ENCODE measurements at regions not wholly inside any gene's neighbourhood (a gene's known extent, or its start where the extent isn't known, plus 50 kb on each side); places are given as distances from the start of the nearest gene placed in this dataset.

GRCh38 chr2:207254591-207255464, 89.1 kb upstream of the KLF7 start:
- DNase-seq (no peak), ATAC-seq (ENCODE audit: poor library complexity) (no peak)
- intact Hi-C loops (cut with DNase I), result no loop called here

GRCh38 chr2:207255565-207256470, 90.1 kb upstream of the KLF7 start:
- intact Hi-C loops (cut with DNase I), result no loop called here
- ATAC-seq (ENCODE audit: poor library complexity) (no peak), DNase-seq (no peak)

GRCh38 chr2:207256476-207257207, 90.9 kb upstream of the KLF7 start:
- DNase-seq, result no peak
- intact Hi-C loops (cut with DNase I), result no loop called here
- no peak for ATAC-seq (ENCODE audit: poor library complexity)

- ATAC-seq (ENCODE audit: poor library complexity) (peak; percentile 4), DNase-seq (no peak)
- intact Hi-C loops (cut with DNase I), result no loop called here
Measured at GRCh38 chr2:207257251-207258250, 91.8 kb upstream of the KLF7 start.

GRCh38 chr2:207258263-207258991, 92.7 kb upstream of the KLF7 start:
- ATAC-seq (ENCODE audit: poor library complexity) (peak; percentile 75), DNase-seq (peak; percentile 46)
- intact Hi-C loops (cut with DNase I), result no loop called here

- ATAC-seq (ENCODE audit: poor library complexity), result no peak
- intact Hi-C loops (cut with DNase I), result no loop called here
- no peak for DNase-seq
Measured at GRCh38 chr2:207260021-207260420, 94.3 kb upstream of the KLF7 start.

- ATAC-seq (ENCODE audit: poor library complexity) (no peak), DNase-seq (no peak)
- intact Hi-C loops (cut with DNase I), result no loop called here
Measured at GRCh38 chr2:207260947-207261346, 95.2 kb upstream of the KLF7 start.

GRCh38 chr2:207264310-207264709, 98.6 kb upstream of the KLF7 start:
- intact Hi-C loops (cut with DNase I), result no loop called here
- ATAC-seq (ENCODE audit: poor library complexity), result peak; percentile 31

GRCh38 chr2:207265332-207265731, 99.6 kb upstream of the KLF7 start:
- DNase-seq (no peak), ATAC-seq (ENCODE audit: poor library complexity) (no peak)
- intact Hi-C loops (cut with DNase I), result no loop called here

More at GRCh38 chr2:207264310-207264709, 98.6 kb upstream of the KLF7 start:
- no peak for DNase-seq

GRCh38 chr2:207265869-207266268, 100.1 kb upstream of the KLF7 start:
- intact Hi-C loops (cut with DNase I), result no loop called here
- ATAC-seq (ENCODE audit: poor library complexity) (no peak), DNase-seq (no peak)

- intact Hi-C loops (cut with DNase I), result no loop called here
- DNase-seq, result no peak
- ATAC-seq (ENCODE audit: poor library complexity), result no peak
Measured at GRCh38 chr2:207266648-207267047, 100.9 kb upstream of the KLF7 start.

GRCh38 chr2:207269038-207269437, 103.3 kb upstream of the KLF7 start:
- ATAC-seq (ENCODE audit: poor library complexity) (no peak), DNase-seq (no peak)
- intact Hi-C loops (cut with DNase I), result no loop called here

GRCh38 chr2:207274530-207275189, 108.9 kb upstream of the KLF7 start:
- intact Hi-C loops (cut with DNase I), result no loop called here
- ATAC-seq (ENCODE audit: poor library complexity) (no peak), DNase-seq (no peak)

GRCh38 chr2:207275779-207276178, 110.0 kb upstream of the KLF7 start:
- ATAC-seq (ENCODE audit: poor library complexity) (no peak), DNase-seq (no peak)
- intact Hi-C loops (cut with DNase I), result no loop called here

GRCh38 chr2:207276248-207276647, 110.5 kb upstream of the KLF7 start:
- intact Hi-C loops (cut with DNase I), result no loop called here
- DNase-seq (no peak), ATAC-seq (ENCODE audit: poor library complexity) (no peak)

GRCh38 chr2:207276858-207277257, 111.1 kb upstream of the KLF7 start:
- ATAC-seq (ENCODE audit: poor library complexity), result no peak
- intact Hi-C loops (cut with DNase I), result no loop called here

GRCh38 chr2:207279520-207279919, 113.8 kb upstream of the KLF7 start:
- no peak for DNase-seq
- ATAC-seq (ENCODE audit: poor library complexity), result no peak
- intact Hi-C loops (cut with DNase I), result no loop called here

More at GRCh38 chr2:207276858-207277257, 111.1 kb upstream of the KLF7 start:
- DNase-seq, result no peak
